H1 (cell line): ENCODE measurements at regions not wholly inside any gene's neighbourhood (a gene's known extent, or its start where the extent isn't known, plus 50 kb on each side); places are given as distances from the start of the nearest gene placed in this dataset.

ENCODE experiments used
- CTCF ChIA-PET: fragments of 300-600 bp; sonication (Branson Sonifier 250); formaldehyde crosslinking; loops from one replicate; lab custom pipeline; 2021; ENCODE audit not compliant: partially characterized antibody; lab: Charles Lee
- POLR2A ChIA-PET: fragments of 300-600 bp; sonication (Branson Sonifier 250); formaldehyde crosslinking; loops from one replicate; lab custom pipeline; 2021; ENCODE audit warnings: inconsistent platforms; ENCODE audit not compliant: partially characterized antibody; lab: Charles Lee
- DNase-seq, 2 experiments: peaks; one replicate each; pipeline versions ENCODE4 v3.0.0 to v3.0.0-alpha.2; 2010 to 2022; ENCODE audit warnings: low spot score in 2 of 2, low read depth in 1 of 2, mixed read lengths in 1 of 2
- FAIRE-seq: peaks from 2 replicates; lab custom pipeline; 2011; peaks lifted over from hg19 to GRCh38; lab: Jason Lieb, UNC
- H2AFZ ChIP-seq: 2 replicates; pipeline ENCODE4 v1.8.1; 2012; ENCODE audit warnings: low read length, inconsistent platforms
- H2AK5ac ChIP-seq: 2 replicates; pipeline ENCODE4 v1.6.1; 2013; ENCODE audit warnings: low read depth, low read length
- H2BK120ac ChIP-seq: replicated peaks from 2 replicates; pipeline ENCODE3; 2013; ENCODE audit warnings: low read depth, low read length, inconsistent platforms
- H2BK12ac ChIP-seq: 2 replicates; pipeline ENCODE4 v1.6.1; 2013; ENCODE audit warnings: low read depth, low read length
- H2BK15ac ChIP-seq: 2 replicates; pipeline ENCODE4 v1.6.1; 2013; ENCODE audit warnings: low read length
- H2BK20ac ChIP-seq: 2 replicates; pipeline ENCODE4 v1.6.1; 2013; ENCODE audit warnings: low read length
- H2BK5ac ChIP-seq: 2 replicates; pipeline ENCODE4 v1.6.1; 2013; ENCODE audit warnings: low read depth, low read length
- H3K14ac ChIP-seq: 2 replicates; pipeline ENCODE4 v1.6.1; 2013; ENCODE audit warnings: inconsistent platforms; ENCODE audit not compliant: insufficient read length
- H3K18ac ChIP-seq: 2 replicates; pipeline ENCODE4 v1.6.1; 2013; ENCODE audit warnings: low read length; ENCODE audit errors: extremely low read depth
- H3K23ac ChIP-seq: 2 replicates; pipeline ENCODE4 v1.6.1; 2013; ENCODE audit warnings: inconsistent platforms; ENCODE audit not compliant: insufficient read length
- H3K23me2 ChIP-seq: 2 replicates; pipeline ENCODE4 v1.6.1; 2013; ENCODE audit warnings: low read depth, low read length
- H3K27ac ChIP-seq: 2 replicates; pipeline ENCODE4 v1.6.1; 2011; ENCODE audit warnings: low read depth, low read length, inconsistent platforms
- H3K27me3 ChIP-seq, 4 experiments: replicated peaks in 1 of 4; 1 replicate in 1 of 4; 2 replicates in 3 of 4; pipeline versions ENCODE4 v1.6.1 to v1.8.1; 2011 to 2013; ENCODE audit warnings: low read length in 3 of 4, mild to moderate bottlenecking in 3 of 4, inconsistent platforms in 2 of 4, mixed read lengths in 2 of 4, moderate library complexity in 1 of 4; ENCODE audit not compliant: control insufficient read depth in 3 of 4, insufficient read depth in 3 of 4; ENCODE audit errors: extremely low read depth in 1 of 4
- H3K36me3 ChIP-seq, 4 experiments: 2 replicates each; pipeline versions ENCODE4 v1.6.1 to v1.8.1; 2011 to 2013; ENCODE audit warnings: mild to moderate bottlenecking in 4 of 4, low read length in 3 of 4, moderate library complexity in 2 of 4, control low read depth in 1 of 4, inconsistent platforms in 1 of 4; ENCODE audit not compliant: insufficient read depth in 4 of 4, control insufficient read depth in 2 of 4
- H3K4ac ChIP-seq: replicated peaks from 2 replicates; pipeline ENCODE3; 2013; ENCODE audit warnings: low read length, low read depth, mixed read lengths, inconsistent platforms; ENCODE audit not compliant: insufficient read length
- H3K4me1 ChIP-seq, 4 experiments: replicated peaks in 1 of 4; 1 replicate in 1 of 4; 2 replicates in 3 of 4; pipeline versions ENCODE4 v1.6.1 to v1.8.1; 2011 to 2013; ENCODE audit warnings: low read length in 3 of 4, inconsistent platforms in 2 of 4, mixed read lengths in 1 of 4; ENCODE audit not compliant: insufficient read depth in 4 of 4, control insufficient read depth in 3 of 4
- H3K4me2 ChIP-seq, 2 experiments: 2 replicates each; pipeline versions ENCODE4 v1.6.1 to v1.8.1; 2011 to 2013; ENCODE audit warnings: low read depth in 2 of 2, low read length in 2 of 2, control low read depth in 1 of 2, inconsistent platforms in 1 of 2, mild to moderate bottlenecking in 1 of 2; ENCODE audit not compliant: insufficient read depth in 1 of 2
- H3K4me3 ChIP-seq, 4 experiments: fragments of 200-600, 300-600 bp in 1 of 4; sonication (generic), shearing (Covaris generic), sonication (Bioruptor Twin) in 1 of 4; 2 replicates each; pipeline versions ENCODE4 v1.5.1 to v1.8.1; 2011 to 2016; ENCODE audit warnings: low read length in 4 of 4, low read depth in 3 of 4, control low read depth in 2 of 4, inconsistent platforms in 2 of 4, mild to moderate bottlenecking in 2 of 4, mixed read lengths in 1 of 4, moderate library complexity in 1 of 4; ENCODE audit not compliant: insufficient read depth in 2 of 4; ENCODE audit errors: extremely low read depth in 1 of 4
- H3K56ac ChIP-seq: replicated peaks from 2 replicates; pipeline ENCODE3; 2013; ENCODE audit warnings: low read depth, mild to moderate bottlenecking, mixed read lengths, low read length, inconsistent platforms; ENCODE audit not compliant: insufficient read length
- H3K79me1 ChIP-seq: 2 replicates; pipeline ENCODE4 v1.6.1; 2013; ENCODE audit warnings: low read depth, low read length, control low read depth
- H3K79me2 ChIP-seq, 2 experiments: 2 replicates each; pipeline versions ENCODE4 v1.6.1 to v1.8.1; 2012 to 2013; ENCODE audit warnings: low read length in 2 of 2, mild to moderate bottlenecking in 2 of 2, inconsistent platforms in 1 of 2; ENCODE audit not compliant: insufficient read depth in 2 of 2, control insufficient read depth in 1 of 2
- H3K9ac ChIP-seq, 4 experiments: replicated peaks in 1 of 4; 1 replicate in 1 of 4; 2 replicates in 3 of 4; pipeline versions ENCODE4 v1.6.1 to v1.8.1; 2011 to 2013; ENCODE audit warnings: low read depth in 3 of 4, low read length in 3 of 4, control low read depth in 2 of 4, mild to moderate bottlenecking in 2 of 4, moderate library complexity in 2 of 4, inconsistent platforms in 1 of 4; ENCODE audit errors: extremely low read depth in 1 of 4
- H3K9me3 ChIP-seq, 2 experiments: 2 replicates each; pipeline versions ENCODE4 v1.6.1 to v1.8.1; 2012 to 2013; ENCODE audit warnings: mild to moderate bottlenecking in 2 of 2, moderate library complexity in 2 of 2, control low read depth in 1 of 2, inconsistent platforms in 1 of 2, low read depth in 1 of 2, low read length in 1 of 2, mixed read lengths in 1 of 2; ENCODE audit not compliant: insufficient read depth in 2 of 2
- H4K20me1 ChIP-seq, 2 experiments: replicated peaks in 1 of 2; 2 replicates each; pipeline versions ENCODE3 to v1.8.1; 2011 to 2013; ENCODE audit warnings: inconsistent platforms in 2 of 2, low read length in 2 of 2, mild to moderate bottlenecking in 1 of 2; ENCODE audit not compliant: insufficient read depth in 2 of 2, control insufficient read depth in 1 of 2
- H4K5ac ChIP-seq: 2 replicates; pipeline ENCODE4 v1.6.1; 2013; ENCODE audit warnings: low read length, low read depth, mixed read lengths, inconsistent platforms; ENCODE audit not compliant: insufficient read length
- H4K8ac ChIP-seq: 2 replicates; pipeline ENCODE4 v1.8.0; 2013; ENCODE audit warnings: mild to moderate bottlenecking, moderate library complexity, low read length, inconsistent platforms; ENCODE audit not compliant: insufficient read depth; ENCODE audit errors: extremely low read depth
- H4K91ac ChIP-seq: replicated peaks from 2 replicates; pipeline ENCODE3; 2013; ENCODE audit warnings: low read length, mixed read lengths, inconsistent platforms; ENCODE audit not compliant: insufficient read length
- ATF3 ChIP-seq: IDR thresholded peaks from 2 replicates; pipeline ENCODE4 v1.6.1; 2011; ENCODE audit warnings: low read depth, mild to moderate bottlenecking, low read length; ENCODE audit not compliant: insufficient read depth
- CREB1 ChIP-seq: IDR thresholded peaks from 2 replicates; pipeline ENCODE4 v1.6.1; 2012; ENCODE audit warnings: inconsistent platforms
- E2F6 ChIP-seq: IDR thresholded peaks from 2 replicates; pipeline ENCODE4 v1.6.1; 2012; ENCODE audit warnings: inconsistent platforms
- KDM5A ChIP-seq: fragments of 200-600 bp; IDR thresholded peaks from 2 replicates; pipeline ENCODE4 v1.7.1; 2012; ENCODE audit warnings: mild to moderate bottlenecking, low read length, inconsistent platforms, mixed read lengths
- MAX ChIP-seq: IDR thresholded peaks from 2 replicates; pipeline ENCODE4 v1.6.1; 2012; ENCODE audit warnings: inconsistent platforms
- RAD21 ChIP-seq, 2 experiments: IDR thresholded peaks in 1 of 2; conservative IDR thresholded peaks in 1 of 2; 2 replicates each; pipeline ENCODE4 v1.6.1; 2011; ENCODE audit warnings: low read depth in 2 of 2, low read length in 2 of 2, improper control_type of control experiment in 1 of 2, inconsistent platforms in 1 of 2, mild to moderate bottlenecking in 1 of 2, moderate library complexity in 1 of 2
- SIRT6 ChIP-seq: IDR thresholded peaks from one replicate; pipeline ENCODE4 v1.7.1; 2012; ENCODE audit warnings: low read length, inconsistent platforms
- TAF1 ChIP-seq: IDR thresholded peaks from 2 replicates; pipeline ENCODE4 v1.6.1; 2011; ENCODE audit warnings: mild to moderate bottlenecking, low read depth, low read length
- TEAD4 ChIP-seq: IDR thresholded peaks from 2 replicates; pipeline ENCODE4 v1.6.1; 2012; ENCODE audit warnings: low read depth, low read length, inconsistent platforms, mixed read lengths
- ZNF274 ChIP-seq: IDR thresholded peaks from 2 replicates; pipeline ENCODE4 v1.7.0; 2012; ENCODE audit warnings: low read length, borderline replicate concordance; ENCODE audit errors: extremely low read depth
- WGBS, 2 experiments: shearing (Covaris generic) in 1 of 2; methylation state at CpG; one replicate each; pipeline versions ENCODE4 v1.1.6 to v1.1.7; 2013 to 2015; ENCODE audit warnings: low lambda C conversion rate in 2 of 2, mixed read lengths in 2 of 2, inconsistent platforms in 1 of 2, low coverage in 1 of 2, missing lambda C conversion rate in 1 of 2; ENCODE audit not compliant: insufficient replicate concordance in 2 of 2, insufficient coverage in 1 of 2, insufficient read length in 1 of 2; ENCODE audit errors: extremely low coverage in 1 of 2, missing lambda C conversion rate in 1 of 2; 5-methylcytosine and 5-hydroxymethylcytosine counted together

GRCh38 chr2:160742667-160743066, 249.1 kb upstream of the RBMS1 start:
- Histone ChIP-seq H3K4me3 (no peak overlapping the region), H4K5ac (no peak overlapping the region), H2BK120ac (no peak overlapping the region), H4K91ac (peak overlapping the region; percentile 36), H2BK12ac (no peak overlapping the region), H2AFZ (no peak overlapping the region), H3K27me3 (no peaks in the 10 kb centered on the region), H2BK15ac (no peak overlapping the region), H3K56ac (no peak overlapping the region), H3K4me1 (no peaks in the 10 kb centered on the region), H4K8ac (no peak overlapping the region), H3K9ac (no peak overlapping the region), H2AK5ac (no peak overlapping the region), H2BK5ac (no peak overlapping the region), H3K14ac (no peak overlapping the region), H3K79me1 (no peaks in the 10 kb centered on the region), H3K9me3 (no peaks in the 10 kb centered on the region), H3K18ac (no peak overlapping the region), H2BK20ac (no peak overlapping the region), H3K23me2 (no peaks in the 10 kb centered on the region), H3K23ac (no peak overlapping the region), H3K27ac (no peak overlapping the region), H3K79me2 (no peaks in the 10 kb centered on the region), H4K20me1 (no peaks in the 10 kb centered on the region), H3K4ac (no peak overlapping the region), H3K36me3 (no peaks in the 10 kb centered on the region), H3K4me2 (no peak overlapping the region)
- 92% methylated on average over 2 of the region's 2 CpGs; no CpG with 5 or more reads in 1 of the 2 experiments for WGBS, 2 experiments
- CTCF ChIA-PET: interaction anchor here (0.7 kb wide), 1 partner anchor 310 kb away, joined by 3 read pairs; no protein-coding TSS in a partner anchor
- FAIRE-seq (no peak), DNase-seq (no peak)
- POLR2A ChIA-PET: no interaction called here
- TF ChIP-seq ATF3 (no peak), ZNF274 (no peak), TAF1 (no peak), CREB1 (no peak), SIRT6 (no peak), RAD21 (IDR thresholded peaks at IDR 0.05 in 1 of 2, conservative IDR thresholded peaks at IDR 0.05 in 1 of 2; ENCODE audit: low read depth in 2 of 2, low read length in 2 of 2) (no peak), E2F6 (no peak), TEAD4 (no peak), KDM5A (no peak), MAX (no peak)
